H4 (cell line): ENCODE measurements at regions not wholly inside any gene's neighbourhood (a gene's known extent, or its start where the extent isn't known, plus 50 kb on each side); places are given as distances from the start of the nearest gene placed in this dataset.

ENCODE experiments used
- DNase-seq: peaks from one replicate; pipeline ENCODE4 v3.0.0-alpha.2; 2015; ENCODE audit warnings: low spot score

GRCh38 chr18:60976976-60977375 is 356.3 kb upstream of the CDH20 start:
- DNase-seq, result no peak

GRCh38 chr18:60978338-60978737 is 354.9 kb upstream of the CDH20 start:
- DNase-seq, result peak; percentile 88

GRCh38 chr18:60980422-60981005 is 352.7 kb upstream of the CDH20 start:
- no peak for DNase-seq

GRCh38 chr18:60981682-60982328 is 351.4 kb upstream of the CDH20 start:
- DNase-seq, result no peak

- no peak for DNase-seq
Observed at GRCh38 chr18:60982329-60982695, 350.9 kb upstream of the CDH20 start.

- DNase-seq, result no peak
Observed at GRCh38 chr18:60982928-60983327, 350.3 kb upstream of the CDH20 start.

- peak; percentile 95 for DNase-seq
Observed at GRCh38 chr18:60984510-60984909, 348.7 kb upstream of the CDH20 start.

- no peak for DNase-seq
Observed at GRCh38 chr18:60987963-60988362, 345.3 kb upstream of the CDH20 start.

- DNase-seq, result no peak
Observed at GRCh38 chr18:60996326-60996725, 336.9 kb upstream of the CDH20 start.

GRCh38 chr18:60996822-60997221 is 336.4 kb upstream of the CDH20 start:
- no peak for DNase-seq

- no peak for DNase-seq
Observed at GRCh38 chr18:61001138-61001537, 332.1 kb upstream of the CDH20 start.

- no peak for DNase-seq
Observed at GRCh38 chr18:61006687-61007224, 326.5 kb upstream of the CDH20 start.

- no peak for DNase-seq
Observed at GRCh38 chr18:61019338-61020301, 313.6 kb upstream of the CDH20 start.

- no peak for DNase-seq
Observed at GRCh38 chr18:61025596-61025995, 307.6 kb upstream of the CDH20 start.

- DNase-seq, result no peak
Observed at GRCh38 chr18:61031626-61032025, 301.6 kb upstream of the CDH20 start.

GRCh38 chr18:61034580-61034979 is 298.6 kb upstream of the CDH20 start:
- DNase-seq, result no peak

GRCh38 chr18:61039251-61039650 is 294.0 kb upstream of the CDH20 start:
- no peak for DNase-seq

- no peak for DNase-seq
Observed at GRCh38 chr18:61047794-61048193, 285.4 kb upstream of the CDH20 start.

GRCh38 chr18:61057443-61057842 is 275.8 kb upstream of the CDH20 start:
- no peak for DNase-seq

GRCh38 chr18:61062258-61062657 is 271.0 kb upstream of the CDH20 start:
- no peak for DNase-seq

GRCh38 chr18:61064911-61065310 is 268.3 kb upstream of the CDH20 start:
- DNase-seq, result no peak

GRCh38 chr18:61076986-61077385 is 256.2 kb upstream of the CDH20 start:
- no peak for DNase-seq

- no peak for DNase-seq
Observed at GRCh38 chr18:61079714-61080113, 253.5 kb upstream of the CDH20 start.
